HEK293T (cell line): ENCODE measurements at regions not wholly inside any gene's neighbourhood (a gene's known extent, or its start where the extent isn't known, plus 50 kb on each side); places are given as distances from the start of the nearest gene placed in this dataset.

Experiments used
- CTCF ChIA-PET: fragments of 350-600 bp; formaldehyde crosslinking; extraction: SDS; loops from one replicate; lab custom pipeline; 2021; ENCODE audit warnings: antibody characterized with exemption, inconsistent platforms; lab: Yijun Ruan, JAX
- POLR2A ChIA-PET: fragments of 350-600 bp; formaldehyde crosslinking; extraction: SDS; loops from one replicate; lab custom pipeline; 2020; ENCODE audit warnings: antibody characterized with exemption, inconsistent platforms; lab: Yijun Ruan, JAX
- DNase-seq: peaks from one replicate; pipeline ENCODE4 v3.0.0; 2012; ENCODE audit warnings: mixed read lengths; ENCODE audit errors: extremely low spot score
- ARNT ChIP-seq: fragments of 450-650 bp; IDR thresholded peaks from 2 replicates; pipeline ENCODE4 v1.6.1; 2017; ENCODE audit warnings: mild to moderate bottlenecking
- BHLHE40 ChIP-seq: fragments of 450-650 bp; IDR thresholded peaks from 2 replicates; pipeline ENCODE4 v1.6.1; 2016; ENCODE audit warnings: mild to moderate bottlenecking, moderate library complexity, borderline replicate concordance
- CTBP1 ChIP-seq: fragments of 450-650 bp; IDR thresholded peaks from 2 replicates; pipeline ENCODE4 v1.6.1; 2016; ENCODE audit warnings: borderline replicate concordance
- ELF4 ChIP-seq: fragments of 450-650 bp; IDR thresholded peaks from 2 replicates; pipeline ENCODE4 v1.6.1; 2017; ENCODE audit warnings: antibody characterized with exemption
- FOXA1 ChIP-seq: fragments of 450-650 bp; IDR thresholded peaks from 2 replicates; pipeline ENCODE4 v1.6.1; 2016; ENCODE audit warnings: mild to moderate bottlenecking
- FOXK2 ChIP-seq: fragments of 450-650 bp; IDR thresholded peaks from 2 replicates; pipeline ENCODE4 v1.6.1; 2016; ENCODE audit warnings: mild to moderate bottlenecking
- FOXM1 ChIP-seq: fragments of 450-650 bp; IDR thresholded peaks from 2 replicates; pipeline ENCODE4 v1.6.1; 2017; ENCODE audit warnings: mild to moderate bottlenecking, borderline replicate concordance
- HDGF ChIP-seq: fragments of 450-650 bp; IDR thresholded peaks from 2 replicates; pipeline ENCODE4 v1.6.1; 2017; ENCODE audit warnings: antibody characterized with exemption, borderline replicate concordance
- L3MBTL2 ChIP-seq: fragments of 450-650 bp; conservative IDR thresholded peaks from 2 replicates; pipeline ENCODE4 v1.6.1; 2016; ENCODE audit warnings: mild to moderate bottlenecking
- LEF1 ChIP-seq: fragments of 450-650 bp; IDR thresholded peaks from 2 replicates; pipeline ENCODE4 v1.6.1; 2017; ENCODE audit warnings: mild to moderate bottlenecking, borderline replicate concordance
- NFRKB ChIP-seq: fragments of 450-650 bp; IDR thresholded peaks from 2 replicates; pipeline ENCODE4 v1.6.1; 2016; ENCODE audit warnings: mild to moderate bottlenecking, moderate library complexity
- PKNOX1 ChIP-seq: fragments of 450-650 bp; IDR thresholded peaks from 2 replicates; pipeline ENCODE4 v1.6.1; 2016
- SP1 ChIP-seq: fragments of 450-650 bp; IDR thresholded peaks from 2 replicates; pipeline ENCODE4 v1.6.1; 2017
- SUZ12 ChIP-seq: fragments of 450-650 bp; IDR thresholded peaks from 2 replicates; pipeline ENCODE4 v1.6.1; 2016; ENCODE audit warnings: mild to moderate bottlenecking
- TARDBP ChIP-seq: fragments of 450-650 bp; IDR thresholded peaks from 2 replicates; pipeline ENCODE4 v1.6.1; 2016
- ZNF384 ChIP-seq: fragments of 450-650 bp; IDR thresholded peaks from 2 replicates; pipeline ENCODE4 v1.6.1; 2016

- ChIA-PET POLR2A (no interaction called here), CTCF (no interaction called here)
- DNase-seq = no peak
- TF ChIP-seq LEF1 = no peak
- TF ChIP-seq ARNT = no peak
- TF ChIP-seq TARDBP = no peak
- TF ChIP-seq PKNOX1 = no peak
Observed at GRCh38 chr4:17098996-17099395, 200.6 kb upstream of the LDB2 start.

GRCh38 chr4:17098401-17098800 is 200.0 kb upstream of the LDB2 start:
- TF ChIP-seq HDGF (no peak), PKNOX1 (no peak), FOXK2 (no peak), L3MBTL2 (no peak)
- no peak for DNase-seq
- ChIA-PET CTCF (no interaction called here), POLR2A (no interaction called here)

- no peak for TF ChIP-seq L3MBTL2
- no peak for DNase-seq
- ChIA-PET CTCF (no interaction called here), POLR2A (no interaction called here)
Observed at GRCh38 chr4:17097362-17097761, 198.9 kb upstream of the LDB2 start.

- no peak for DNase-seq
- CTCF ChIA-PET = no interaction called here
- POLR2A ChIA-PET = no interaction called here
- TF ChIP-seq ARNT = no peak
- no peak for TF ChIP-seq PKNOX1
- TF ChIP-seq FOXM1 = no peak
- no peak for TF ChIP-seq ZNF384
- no peak for TF ChIP-seq BHLHE40
- no peak for TF ChIP-seq SP1
- TF ChIP-seq L3MBTL2 = no peak
- TF ChIP-seq FOXA1 = no peak
- TF ChIP-seq TARDBP = no peak
- TF ChIP-seq NFRKB = no peak
- TF ChIP-seq LEF1 = no peak
- TF ChIP-seq CTBP1 = no peak
- TF ChIP-seq SUZ12 = no peak
- no peak for TF ChIP-seq FOXK2
Observed at GRCh38 chr4:17096692-17097091, 198.2 kb upstream of the LDB2 start.

- ChIA-PET CTCF (no interaction called here), POLR2A (no interaction called here)
- DNase-seq = no peak
- TF ChIP-seq ARNT = no peak
- TF ChIP-seq LEF1 = no peak
- TF ChIP-seq FOXM1 = no peak
Observed at GRCh38 chr4:17095771-17096170, 197.3 kb upstream of the LDB2 start.

GRCh38 chr4:17094876-17095210 is 196.4 kb upstream of the LDB2 start:
- ChIA-PET CTCF (no interaction called here), POLR2A (no interaction called here)
- no peak for DNase-seq
- TF ChIP-seq L3MBTL2 = no peak
- no peak for TF ChIP-seq ARNT

GRCh38 chr4:17094159-17094875 is 195.9 kb upstream of the LDB2 start:
- no peak for DNase-seq
- POLR2A ChIA-PET = no interaction called here
- CTCF ChIA-PET = no interaction called here
- TF ChIP-seq TARDBP = no peak
- no peak for TF ChIP-seq L3MBTL2
- no peak for TF ChIP-seq NFRKB
- no peak for TF ChIP-seq SP1
- no peak for TF ChIP-seq SUZ12
- TF ChIP-seq ZNF384 = no peak
- no peak for TF ChIP-seq HDGF
- TF ChIP-seq ARNT = no peak

- no peak for DNase-seq
- ChIA-PET POLR2A (no interaction called here), CTCF (no interaction called here)
- TF ChIP-seq ELF4 (no peak), SUZ12 (no peak), NFRKB (no peak), L3MBTL2 (no peak), ZNF384 (no peak), BHLHE40 (no peak), LEF1 (no peak), TARDBP (no peak), FOXK2 (no peak), CTBP1 (no peak), FOXM1 (no peak), PKNOX1 (no peak)
Observed at GRCh38 chr4:17093481-17093880, 195.0 kb upstream of the LDB2 start.
